GM18861 (cell line): ENCODE measurements at regions not wholly inside any gene's neighbourhood (a gene's known extent, or its start where the extent isn't known, plus 50 kb on each side); places are given as distances from the start of the nearest gene placed in this dataset.

Experiments used
- ATAC-seq: cut with Tn5 transposase; IDR thresholded peaks from one replicate; pipeline ENCODE4 v1.9.1; 2021; ENCODE audit not compliant: unreplicated experiment

- no peak for ATAC-seq
Observed at GRCh38 chr16:80048250-80048649, 447.7 kb upstream of the MAF start.

GRCh38 chr16:80047842-80048241, 447.3 kb upstream of the MAF start:
- ATAC-seq, result no peak

GRCh38 chr16:80046848-80047247, 446.3 kb upstream of the MAF start:
- no peak for ATAC-seq

- ATAC-seq, result no peak
Observed at GRCh38 chr16:80046261-80046660, 445.7 kb upstream of the MAF start.

GRCh38 chr16:80045861-80046260, 445.3 kb upstream of the MAF start:
- no peak for ATAC-seq

GRCh38 chr16:80041410-80041809, 440.9 kb upstream of the MAF start:
- ATAC-seq, result no peak

GRCh38 chr16:80040814-80041213, 440.3 kb upstream of the MAF start:
- no peak for ATAC-seq

- ATAC-seq, result no peak
Observed at GRCh38 chr16:80040413-80040812, 439.9 kb upstream of the MAF start.

GRCh38 chr16:80039777-80040176, 439.2 kb upstream of the MAF start:
- ATAC-seq, result no peak

- ATAC-seq, result no peak
Observed at GRCh38 chr16:80038566-80038965, 438.0 kb upstream of the MAF start.

GRCh38 chr16:80034948-80035663, 434.6 kb upstream of the MAF start:
- ATAC-seq, result no peak

GRCh38 chr16:80034469-80034826, 433.9 kb upstream of the MAF start:
- no peak for ATAC-seq

- no peak for ATAC-seq
Observed at GRCh38 chr16:80033783-80034468, 433.4 kb upstream of the MAF start.

GRCh38 chr16:80029761-80030481, 429.4 kb upstream of the MAF start:
- ATAC-seq, result no peak

GRCh38 chr16:80029381-80029630, 428.8 kb upstream of the MAF start:
- no peak for ATAC-seq

GRCh38 chr16:80028581-80029380, 428.2 kb upstream of the MAF start:
- ATAC-seq, result no peak

- ATAC-seq, result peak; percentile 52
Observed at GRCh38 chr16:80027007-80027965, 426.7 kb upstream of the MAF start.

- ATAC-seq, result no peak
Observed at GRCh38 chr16:80025236-80025635, 424.7 kb upstream of the MAF start.

- no peak for ATAC-seq
Observed at GRCh38 chr16:80024443-80024842, 423.9 kb upstream of the MAF start.

- no peak for ATAC-seq
Observed at GRCh38 chr16:80023865-80024264, 423.3 kb upstream of the MAF start.

- no peak for ATAC-seq
Observed at GRCh38 chr16:80019395-80019794, 418.9 kb upstream of the MAF start.
